ENCODE measurements at regions not wholly inside any gene's neighbourhood (a gene's known extent, or its start where the extent isn't known, plus 50 kb on each side); places are given as distances from the start of the nearest gene placed in this dataset.

GRCh38 chr13:99646866-99647595 is 145.8 kb downstream of the TM9SF2 start:
- Histone ChIP-seq H3K4me3 (ENCODE audit: low read depth in 1 of 5, low read length in 5 of 5) (no peak overlapping the region), H3K36me3 (ENCODE audit: control insufficient read depth in 5 of 5, insufficient read depth in 5 of 5, low read length in 5 of 5) (no peaks in the 10 kb centered on the region), H3K27ac (ENCODE audit: low read depth, low read length) (no peak overlapping the region), H3K27me3 (ENCODE audit: control insufficient read depth in 5 of 5, insufficient read depth in 4 of 5, low read length in 5 of 5) (no peaks in the 10 kb centered on the region), H3K9me3 (ENCODE audit: control insufficient read depth in 5 of 5, low read length in 5 of 5) (no peaks in the 10 kb centered on the region), H3K4me1 (ENCODE audit: control insufficient read depth in 5 of 5, insufficient read depth in 5 of 5, low read length in 5 of 5) (no peaks in the 10 kb centered on the region), H3K9ac (ENCODE audit: low read length in 5 of 5) (no peak overlapping the region)

GRCh38 chr13:99642841-99643240 is 141.6 kb downstream of the TM9SF2 start:
- Histone ChIP-seq H3K9ac (ENCODE audit: low read length in 5 of 5) (no peak overlapping the region), H3K27ac (ENCODE audit: low read depth, low read length) (no peak overlapping the region), H3K27me3 (ENCODE audit: control insufficient read depth in 5 of 5, insufficient read depth in 4 of 5, low read length in 5 of 5) (no peaks in the 10 kb centered on the region), H3K4me3 (ENCODE audit: low read depth in 1 of 5, low read length in 5 of 5) (no peak overlapping the region), H3K4me1 (ENCODE audit: control insufficient read depth in 5 of 5, insufficient read depth in 5 of 5, low read length in 5 of 5) (no peaks in the 10 kb centered on the region), H3K36me3 (ENCODE audit: control insufficient read depth in 5 of 5, insufficient read depth in 5 of 5, low read length in 5 of 5) (no peaks in the 10 kb centered on the region), H3K9me3 (ENCODE audit: control insufficient read depth in 5 of 5, low read length in 5 of 5) (no peaks in the 10 kb centered on the region)

GRCh38 chr13:99642006-99642405 is 140.7 kb downstream of the TM9SF2 start:
- Histone ChIP-seq H3K9ac (ENCODE audit: low read length in 5 of 5) (no peak overlapping the region), H3K9me3 (ENCODE audit: control insufficient read depth in 5 of 5, low read length in 5 of 5) (no peaks in the 10 kb centered on the region), H3K4me1 (ENCODE audit: control insufficient read depth in 5 of 5, insufficient read depth in 5 of 5, low read length in 5 of 5) (no peaks in the 10 kb centered on the region), H3K27me3 (ENCODE audit: control insufficient read depth in 5 of 5, insufficient read depth in 4 of 5, low read length in 5 of 5) (no peaks in the 10 kb centered on the region), H3K27ac (ENCODE audit: low read depth, low read length) (no peak overlapping the region), H3K4me3 (ENCODE audit: low read depth in 1 of 5, low read length in 5 of 5) (no peak overlapping the region), H3K36me3 (ENCODE audit: control insufficient read depth in 5 of 5, insufficient read depth in 5 of 5, low read length in 5 of 5) (no peaks in the 10 kb centered on the region)

- no peaks in the 10 kb centered on the region for H3K4me1 ChIP-seq (ENCODE audit: control insufficient read depth in 5 of 5, insufficient read depth in 5 of 5, low read length in 5 of 5)
- no peak overlapping the region for H3K27ac ChIP-seq (ENCODE audit: low read depth, low read length)
- no peaks in the 10 kb centered on the region for H3K36me3 ChIP-seq (ENCODE audit: control insufficient read depth in 5 of 5, insufficient read depth in 5 of 5, low read length in 5 of 5)
- H3K9me3 ChIP-seq (ENCODE audit: control insufficient read depth in 5 of 5, low read length in 5 of 5) = no peaks in the 10 kb centered on the region
- no peak overlapping the region for H3K9ac ChIP-seq (ENCODE audit: low read length in 5 of 5)
- H3K4me3 ChIP-seq (ENCODE audit: low read depth in 1 of 5, low read length in 5 of 5) = no peak overlapping the region
- H3K27me3 ChIP-seq (ENCODE audit: control insufficient read depth in 5 of 5, insufficient read depth in 4 of 5, low read length in 5 of 5) = no peaks in the 10 kb centered on the region
These were observed 139.0 kb downstream of the TM9SF2 start for GRCh38 chr13:99640260-99640659.

- no peaks in the 10 kb centered on the region for H3K27me3 ChIP-seq (ENCODE audit: control insufficient read depth in 5 of 5, insufficient read depth in 4 of 5, low read length in 5 of 5)
- no peak overlapping the region for H3K27ac ChIP-seq (ENCODE audit: low read depth, low read length)
- H3K36me3 ChIP-seq (ENCODE audit: control insufficient read depth in 5 of 5, insufficient read depth in 5 of 5, low read length in 5 of 5) = no peaks in the 10 kb centered on the region
- no peak overlapping the region for H3K9ac ChIP-seq (ENCODE audit: low read length in 5 of 5)
- H3K9me3 ChIP-seq (ENCODE audit: control insufficient read depth in 5 of 5, low read length in 5 of 5) = no peaks in the 10 kb centered on the region
- no peak overlapping the region for H3K4me3 ChIP-seq (ENCODE audit: low read depth in 1 of 5, low read length in 5 of 5)
- H3K4me1 ChIP-seq (ENCODE audit: control insufficient read depth in 5 of 5, insufficient read depth in 5 of 5, low read length in 5 of 5) = no peaks in the 10 kb centered on the region
These were observed 137.9 kb downstream of the TM9SF2 start for GRCh38 chr13:99639126-99639525.

- Histone ChIP-seq H3K4me3 (ENCODE audit: low read depth in 1 of 5, low read length in 5 of 5) (no peak overlapping the region), H3K36me3 (ENCODE audit: control insufficient read depth in 5 of 5, insufficient read depth in 5 of 5, low read length in 5 of 5) (no peaks in the 10 kb centered on the region), H3K4me1 (ENCODE audit: control insufficient read depth in 5 of 5, insufficient read depth in 5 of 5, low read length in 5 of 5) (no peaks in the 10 kb centered on the region), H3K27ac (ENCODE audit: low read depth, low read length) (no peak overlapping the region), H3K9me3 (ENCODE audit: control insufficient read depth in 5 of 5, low read length in 5 of 5) (no peaks in the 10 kb centered on the region), H3K9ac (ENCODE audit: low read length in 5 of 5) (no peak overlapping the region), H3K27me3 (ENCODE audit: control insufficient read depth in 5 of 5, insufficient read depth in 4 of 5, low read length in 5 of 5) (no peaks in the 10 kb centered on the region)
These were observed 135.6 kb downstream of the TM9SF2 start for GRCh38 chr13:99636728-99637353.

- no peak overlapping the region for H3K9ac ChIP-seq (ENCODE audit: low read length in 5 of 5)
- H3K27me3 ChIP-seq (ENCODE audit: control insufficient read depth in 5 of 5, insufficient read depth in 4 of 5, low read length in 5 of 5) = no peaks in the 10 kb centered on the region
- H3K9me3 ChIP-seq (ENCODE audit: control insufficient read depth in 5 of 5, low read length in 5 of 5) = no peaks in the 10 kb centered on the region
- H3K36me3 ChIP-seq (ENCODE audit: control insufficient read depth in 5 of 5, insufficient read depth in 5 of 5, low read length in 5 of 5) = no peaks in the 10 kb centered on the region
- no peak overlapping the region for H3K27ac ChIP-seq (ENCODE audit: low read depth, low read length)
- no peaks in the 10 kb centered on the region for H3K4me1 ChIP-seq (ENCODE audit: control insufficient read depth in 5 of 5, insufficient read depth in 5 of 5, low read length in 5 of 5)
- no peak overlapping the region for H3K4me3 ChIP-seq (ENCODE audit: low read depth in 1 of 5, low read length in 5 of 5)
These were observed 135.0 kb downstream of the TM9SF2 start for GRCh38 chr13:99636306-99636705.

GRCh38 chr13:99634672-99635071 is 133.4 kb downstream of the TM9SF2 start:
- H3K4me3 ChIP-seq (ENCODE audit: low read depth in 1 of 5, low read length in 5 of 5) = no peak overlapping the region
- H3K36me3 ChIP-seq (ENCODE audit: control insufficient read depth in 5 of 5, insufficient read depth in 5 of 5, low read length in 5 of 5) = no peaks in the 10 kb centered on the region
- no peaks in the 10 kb centered on the region for H3K27me3 ChIP-seq (ENCODE audit: control insufficient read depth in 5 of 5, insufficient read depth in 4 of 5, low read length in 5 of 5)
- no peak overlapping the region for H3K9ac ChIP-seq (ENCODE audit: low read length in 5 of 5)
- H3K9me3 ChIP-seq (ENCODE audit: control insufficient read depth in 5 of 5, low read length in 5 of 5) = no peaks in the 10 kb centered on the region
- H3K27ac ChIP-seq (ENCODE audit: low read depth, low read length) = no peak overlapping the region
- H3K4me1 ChIP-seq (ENCODE audit: control insufficient read depth in 5 of 5, insufficient read depth in 5 of 5, low read length in 5 of 5) = peaks cover 0 to 8% (median 6%) of the 10 kb centered on the region in 5 donors

- H3K4me1 ChIP-seq (ENCODE audit: control insufficient read depth in 5 of 5, insufficient read depth in 5 of 5, low read length in 5 of 5) = peaks cover 0 to 17% (median 14%) of the 10 kb centered on the region in 5 donors
These were observed 129.1 kb downstream of the TM9SF2 start for GRCh38 chr13:99630269-99630898.

GRCh38 chr13:99629641-99630040 is 128.4 kb downstream of the TM9SF2 start:
- Histone ChIP-seq H3K9me3 (ENCODE audit: control insufficient read depth in 5 of 5, low read length in 5 of 5) (no peaks in the 10 kb centered on the region), H3K27ac (ENCODE audit: low read depth, low read length) (no peak overlapping the region), H3K9ac (ENCODE audit: low read length in 5 of 5) (no peak overlapping the region), H3K4me1 (ENCODE audit: control insufficient read depth in 5 of 5, insufficient read depth in 5 of 5, low read length in 5 of 5) (peaks cover 0 to 17% (median 14%) of the 10 kb centered on the region in 5 donors), H3K4me3 (ENCODE audit: low read depth in 1 of 5, low read length in 5 of 5) (no peak overlapping the region), H3K36me3 (ENCODE audit: control insufficient read depth in 5 of 5, insufficient read depth in 5 of 5, low read length in 5 of 5) (no peaks in the 10 kb centered on the region), H3K27me3 (ENCODE audit: control insufficient read depth in 5 of 5, insufficient read depth in 4 of 5, low read length in 5 of 5) (no peaks in the 10 kb centered on the region)

More at GRCh38 chr13:99630269-99630898, 129.1 kb downstream of the TM9SF2 start:
- Histone ChIP-seq H3K36me3 (ENCODE audit: control insufficient read depth in 5 of 5, insufficient read depth in 5 of 5, low read length in 5 of 5) (no peaks in the 10 kb centered on the region), H3K4me3 (ENCODE audit: low read depth in 1 of 5, low read length in 5 of 5) (no peak overlapping the region), H3K9ac (ENCODE audit: low read length in 5 of 5) (no peak overlapping the region), H3K9me3 (ENCODE audit: control insufficient read depth in 5 of 5, low read length in 5 of 5) (no peaks in the 10 kb centered on the region), H3K27me3 (ENCODE audit: control insufficient read depth in 5 of 5, insufficient read depth in 4 of 5, low read length in 5 of 5) (no peaks in the 10 kb centered on the region), H3K27ac (ENCODE audit: low read depth, low read length) (no peak overlapping the region)
